ENCODE measurements at regions not wholly inside any gene's neighbourhood (a gene's known extent, or its start where the extent isn't known, plus 50 kb on each side); places are given as distances from the start of the nearest gene placed in this dataset.

DNA sequence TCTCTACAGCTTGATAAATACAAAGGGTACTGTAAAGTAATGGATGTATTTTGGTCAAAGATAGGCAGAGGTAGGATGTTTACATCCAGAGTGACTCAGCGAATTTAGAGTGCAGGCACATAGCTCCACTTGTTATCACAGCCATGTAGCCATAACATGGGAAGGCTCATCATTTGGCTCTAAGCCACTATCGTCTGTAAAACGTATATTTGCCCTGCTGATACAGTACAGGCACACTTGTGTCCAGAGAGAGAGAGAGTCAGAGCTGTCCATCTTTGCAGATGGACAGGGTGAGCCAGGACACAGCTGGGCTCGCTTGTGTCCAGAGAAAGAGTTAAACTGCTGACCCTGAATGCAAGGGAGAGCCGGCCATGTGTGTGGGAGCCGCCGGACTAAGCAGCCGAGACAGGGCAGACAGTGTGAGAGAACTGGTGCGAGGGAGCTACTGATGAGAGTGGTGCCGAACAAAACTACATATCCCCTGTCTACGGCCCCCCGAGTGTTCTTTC is 619.0 kb downstream of the DOK5 start:
- ATAC-seq = no peak
- no peak for DNase-seq (ENCODE audit: low spot score)
- Histone ChIP-seq H3F3A (replicated peaks; ENCODE audit: low read depth) (no peaks in the 10 kb centered on the region), H3K9me2 (ENCODE audit: insufficient read depth) (no peaks in the 10 kb centered on the region), H4K20me1 (replicated peaks; ENCODE audit: insufficient read depth) (no peaks in the 10 kb centered on the region), H3K4me3 (no peak overlapping the region), H2AFZ (no peak overlapping the region), H3K27ac (ENCODE audit: low read depth) (no peak overlapping the region), H3K36me3 (ENCODE audit: insufficient read depth) (peaks cover 21% of the 10 kb centered on the region), H3K27me3 (ENCODE audit: insufficient read depth) (no peaks in the 10 kb centered on the region), H3K4me1 (ENCODE audit: insufficient read depth) (no peaks in the 10 kb centered on the region), H3K79me2 (replicated peaks; ENCODE audit: insufficient read depth) (no peaks in the 10 kb centered on the region), H3K4me2 (no peak overlapping the region)
- Mint-ChIP-seq H3K4me1 (no peaks in the 10 kb centered on the region), H3K27ac (no peak overlapping the region), H3K9me3 (peaks cover 94% of the 10 kb centered on the region), H3K36me3 (ENCODE audit: low read depth) (peaks cover 26% of the 10 kb centered on the region), H3K4me3 (no peak overlapping the region), H3K27me3 (ENCODE audit: insufficient read depth, low read depth, poor library complexity) (peaks cover 1% of the 10 kb centered on the region)
- TF ChIP-seq POLR2AphosphoS5 (IDR thresholded peaks at IDR 0.05; ENCODE audit: low read depth) (no peak), NANOG (IDR thresholded peaks at IDR 0.05; ENCODE audit: borderline replicate concordance) (no peak), ZNF114 (CRISPR knock-in tag; IDR thresholded peaks at IDR 0.05) (no peak), JUNB (IDR thresholded peaks at IDR 0.05; ENCODE audit: unreplicated experiment) (no peak), CREB1 (CRISPR knock-in tag; IDR thresholded peaks at IDR 0.05; ENCODE audit: low read depth) (no peak), ZNF331 (CRISPR knock-in tag; IDR thresholded peaks at IDR 0.05; ENCODE audit: low read depth) (no peak), EZH2 (IDR thresholded peaks at IDR 0.05; ENCODE audit: low read depth, unreplicated experiment) (no peak), EZH2phosphoT487 (IDR thresholded peaks at IDR 0.05; ENCODE audit: unreplicated experiment) (no peak), STAT1 (IDR thresholded peaks at IDR 0.05; ENCODE audit: unreplicated experiment) (no peak)
- TF ChIP-seq, protein P1, sequence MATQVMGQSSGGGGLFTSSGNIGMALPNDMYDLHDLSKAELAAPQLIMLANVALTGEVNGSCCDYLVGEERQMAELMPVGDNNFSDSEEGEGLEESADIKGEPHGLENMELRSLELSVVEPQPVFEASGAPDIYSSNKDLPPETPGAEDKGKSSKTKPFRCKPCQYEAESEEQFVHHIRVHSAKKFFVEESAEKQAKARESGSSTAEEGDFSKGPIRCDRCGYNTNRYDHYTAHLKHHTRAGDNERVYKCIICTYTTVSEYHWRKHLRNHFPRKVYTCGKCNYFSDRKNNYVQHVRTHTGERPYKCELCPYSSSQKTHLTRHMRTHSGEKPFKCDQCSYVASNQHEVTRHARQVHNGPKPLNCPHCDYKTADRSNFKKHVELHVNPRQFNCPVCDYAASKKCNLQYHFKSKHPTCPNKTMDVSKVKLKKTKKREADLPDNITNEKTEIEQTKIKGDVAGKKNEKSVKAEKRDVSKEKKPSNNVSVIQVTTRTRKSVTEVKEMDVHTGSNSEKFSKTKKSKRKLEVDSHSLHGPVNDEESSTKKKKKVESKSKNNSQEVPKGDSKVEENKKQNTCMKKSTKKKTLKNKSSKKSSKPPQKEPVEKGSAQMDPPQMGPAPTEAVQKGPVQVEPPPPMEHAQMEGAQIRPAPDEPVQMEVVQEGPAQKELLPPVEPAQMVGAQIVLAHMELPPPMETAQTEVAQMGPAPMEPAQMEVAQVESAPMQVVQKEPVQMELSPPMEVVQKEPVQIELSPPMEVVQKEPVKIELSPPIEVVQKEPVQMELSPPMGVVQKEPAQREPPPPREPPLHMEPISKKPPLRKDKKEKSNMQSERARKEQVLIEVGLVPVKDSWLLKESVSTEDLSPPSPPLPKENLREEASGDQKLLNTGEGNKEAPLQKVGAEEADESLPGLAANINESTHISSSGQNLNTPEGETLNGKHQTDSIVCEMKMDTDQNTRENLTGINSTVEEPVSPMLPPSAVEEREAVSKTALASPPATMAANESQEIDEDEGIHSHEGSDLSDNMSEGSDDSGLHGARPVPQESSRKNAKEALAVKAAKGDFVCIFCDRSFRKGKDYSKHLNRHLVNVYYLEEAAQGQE (IDR thresholded peaks at IDR 0.05; ENCODE audit: unreplicated experiment) = no peak
- TF ChIP-seq, protein P2, sequence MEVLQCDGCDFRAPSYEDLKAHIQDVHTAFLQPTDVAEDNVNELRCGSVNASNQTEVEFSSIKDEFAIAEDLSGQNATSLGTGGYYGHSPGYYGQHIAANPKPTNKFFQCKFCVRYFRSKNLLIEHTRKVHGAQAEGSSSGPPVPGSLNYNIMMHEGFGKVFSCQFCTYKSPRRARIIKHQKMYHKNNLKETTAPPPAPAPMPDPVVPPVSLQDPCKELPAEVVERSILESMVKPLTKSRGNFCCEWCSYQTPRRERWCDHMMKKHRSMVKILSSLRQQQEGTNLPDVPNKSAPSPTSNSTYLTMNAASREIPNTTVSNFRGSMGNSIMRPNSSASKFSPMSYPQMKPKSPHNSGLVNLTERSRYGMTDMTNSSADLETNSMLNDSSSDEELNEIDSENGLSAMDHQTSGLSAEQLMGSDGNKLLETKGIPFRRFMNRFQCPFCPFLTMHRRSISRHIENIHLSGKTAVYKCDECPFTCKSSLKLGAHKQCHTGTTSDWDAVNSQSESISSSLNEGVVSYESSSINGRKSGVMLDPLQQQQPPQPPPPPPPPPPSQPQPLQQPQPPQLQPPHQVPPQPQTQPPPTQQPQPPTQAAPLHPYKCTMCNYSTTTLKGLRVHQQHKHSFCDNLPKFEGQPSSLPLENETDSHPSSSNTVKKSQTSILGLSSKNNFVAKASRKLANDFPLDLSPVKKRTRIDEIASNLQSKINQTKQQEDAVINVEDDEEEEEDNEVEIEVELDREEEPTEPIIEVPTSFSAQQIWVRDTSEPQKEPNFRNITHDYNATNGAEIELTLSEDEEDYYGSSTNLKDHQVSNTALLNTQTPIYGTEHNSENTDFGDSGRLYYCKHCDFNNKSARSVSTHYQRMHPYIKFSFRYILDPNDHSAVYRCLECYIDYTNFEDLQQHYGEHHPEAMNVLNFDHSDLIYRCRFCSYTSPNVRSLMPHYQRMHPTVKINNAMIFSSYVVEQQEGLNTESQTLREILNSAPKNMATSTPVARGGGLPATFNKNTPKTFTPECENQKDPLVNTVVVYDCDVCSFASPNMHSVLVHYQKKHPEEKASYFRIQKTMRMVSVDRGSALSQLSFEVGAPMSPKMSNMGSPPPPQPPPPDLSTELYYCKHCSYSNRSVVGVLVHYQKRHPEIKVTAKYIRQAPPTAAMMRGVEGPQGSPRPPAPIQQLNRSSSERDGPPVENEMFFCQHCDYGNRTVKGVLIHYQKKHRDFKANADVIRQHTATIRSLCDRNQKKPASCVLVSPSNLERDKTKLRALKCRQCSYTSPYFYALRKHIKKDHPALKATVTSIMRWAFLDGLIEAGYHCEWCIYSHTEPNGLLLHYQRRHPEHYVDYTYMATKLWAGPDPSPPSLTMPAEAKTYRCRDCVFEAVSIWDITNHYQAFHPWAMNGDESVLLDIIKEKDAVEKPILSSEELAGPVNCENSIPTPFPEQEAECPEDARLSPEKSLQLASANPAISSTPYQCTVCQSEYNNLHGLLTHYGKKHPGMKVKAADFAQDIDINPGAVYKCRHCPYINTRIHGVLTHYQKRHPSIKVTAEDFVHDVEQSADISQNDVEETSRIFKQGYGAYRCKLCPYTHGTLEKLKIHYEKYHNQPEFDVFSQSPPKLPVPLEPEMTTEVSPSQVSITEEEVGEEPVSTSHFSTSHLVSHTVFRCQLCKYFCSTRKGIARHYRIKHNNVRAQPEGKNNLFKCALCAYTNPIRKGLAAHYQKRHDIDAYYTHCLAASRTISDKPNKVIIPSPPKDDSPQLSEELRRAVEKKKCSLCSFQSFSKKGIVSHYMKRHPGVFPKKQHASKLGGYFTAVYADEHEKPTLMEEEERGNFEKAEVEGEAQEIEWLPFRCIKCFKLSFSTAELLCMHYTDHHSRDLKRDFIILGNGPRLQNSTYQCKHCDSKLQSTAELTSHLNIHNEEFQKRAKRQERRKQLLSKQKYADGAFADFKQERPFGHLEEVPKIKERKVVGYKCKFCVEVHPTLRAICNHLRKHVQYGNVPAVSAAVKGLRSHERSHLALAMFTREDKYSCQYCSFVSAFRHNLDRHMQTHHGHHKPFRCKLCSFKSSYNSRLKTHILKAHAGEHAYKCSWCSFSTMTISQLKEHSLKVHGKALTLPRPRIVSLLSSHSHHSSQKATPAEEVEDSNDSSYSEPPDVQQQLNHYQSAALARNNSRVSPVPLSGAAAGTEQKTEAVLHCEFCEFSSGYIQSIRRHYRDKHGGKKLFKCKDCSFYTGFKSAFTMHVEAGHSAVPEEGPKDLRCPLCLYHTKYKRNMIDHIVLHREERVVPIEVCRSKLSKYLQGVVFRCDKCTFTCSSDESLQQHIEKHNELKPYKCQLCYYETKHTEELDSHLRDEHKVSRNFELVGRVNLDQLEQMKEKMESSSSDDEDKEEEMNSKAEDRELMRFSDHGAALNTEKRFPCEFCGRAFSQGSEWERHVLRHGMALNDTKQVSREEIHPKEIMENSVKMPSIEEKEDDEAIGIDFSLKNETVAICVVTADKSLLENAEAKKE (CRISPR knock-in tag; IDR thresholded peaks at IDR 0.05) = no peak
- TF ChIP-seq, protein P3, sequence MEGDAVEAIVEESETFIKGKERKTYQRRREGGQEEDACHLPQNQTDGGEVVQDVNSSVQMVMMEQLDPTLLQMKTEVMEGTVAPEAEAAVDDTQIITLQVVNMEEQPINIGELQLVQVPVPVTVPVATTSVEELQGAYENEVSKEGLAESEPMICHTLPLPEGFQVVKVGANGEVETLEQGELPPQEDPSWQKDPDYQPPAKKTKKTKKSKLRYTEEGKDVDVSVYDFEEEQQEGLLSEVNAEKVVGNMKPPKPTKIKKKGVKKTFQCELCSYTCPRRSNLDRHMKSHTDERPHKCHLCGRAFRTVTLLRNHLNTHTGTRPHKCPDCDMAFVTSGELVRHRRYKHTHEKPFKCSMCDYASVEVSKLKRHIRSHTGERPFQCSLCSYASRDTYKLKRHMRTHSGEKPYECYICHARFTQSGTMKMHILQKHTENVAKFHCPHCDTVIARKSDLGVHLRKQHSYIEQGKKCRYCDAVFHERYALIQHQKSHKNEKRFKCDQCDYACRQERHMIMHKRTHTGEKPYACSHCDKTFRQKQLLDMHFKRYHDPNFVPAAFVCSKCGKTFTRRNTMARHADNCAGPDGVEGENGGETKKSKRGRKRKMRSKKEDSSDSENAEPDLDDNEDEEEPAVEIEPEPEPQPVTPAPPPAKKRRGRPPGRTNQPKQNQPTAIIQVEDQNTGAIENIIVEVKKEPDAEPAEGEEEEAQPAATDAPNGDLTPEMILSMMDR (conservative IDR thresholded peaks at IDR 0.05; ENCODE audit: low read depth in 2 of 2) = no peak
- TF ChIP-seq, protein P4, sequence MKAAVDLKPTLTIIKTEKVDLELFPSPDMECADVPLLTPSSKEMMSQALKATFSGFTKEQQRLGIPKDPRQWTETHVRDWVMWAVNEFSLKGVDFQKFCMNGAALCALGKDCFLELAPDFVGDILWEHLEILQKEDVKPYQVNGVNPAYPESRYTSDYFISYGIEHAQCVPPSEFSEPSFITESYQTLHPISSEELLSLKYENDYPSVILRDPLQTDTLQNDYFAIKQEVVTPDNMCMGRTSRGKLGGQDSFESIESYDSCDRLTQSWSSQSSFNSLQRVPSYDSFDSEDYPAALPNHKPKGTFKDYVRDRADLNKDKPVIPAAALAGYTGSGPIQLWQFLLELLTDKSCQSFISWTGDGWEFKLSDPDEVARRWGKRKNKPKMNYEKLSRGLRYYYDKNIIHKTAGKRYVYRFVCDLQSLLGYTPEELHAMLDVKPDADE (IDR thresholded peaks at IDR 0.05) = no peak

Measured in GM23338 (cell line).